OCI-LY7 (cell line): ENCODE measurements at regions not wholly inside any gene's neighbourhood (a gene's known extent, or its start where the extent isn't known, plus 50 kb on each side); places are given as distances from the start of the nearest gene placed in this dataset.

Experiments used
- EZH2phosphoT487 ChIP-seq: fragments of 200-600 bp; sonication (generic); IDR thresholded peaks from 2 replicates; pipeline ENCODE4 v1.6.1; 2018; ENCODE audit warnings: low read depth, borderline replicate concordance, mild to moderate bottlenecking, mixed run types, antibody characterized with exemption, low read length, moderate library complexity, mixed read lengths
- TF ChIP-seq, protein P1 (sequence below): fragments of 200-600 bp; sonication (generic); conservative IDR thresholded peaks from 2 replicates; pipeline ENCODE4 v1.5.1; 2014; ENCODE audit warnings: mild to moderate bottlenecking, antibody characterized with exemption, low read length, moderate library complexity, mixed read lengths

DNA sequence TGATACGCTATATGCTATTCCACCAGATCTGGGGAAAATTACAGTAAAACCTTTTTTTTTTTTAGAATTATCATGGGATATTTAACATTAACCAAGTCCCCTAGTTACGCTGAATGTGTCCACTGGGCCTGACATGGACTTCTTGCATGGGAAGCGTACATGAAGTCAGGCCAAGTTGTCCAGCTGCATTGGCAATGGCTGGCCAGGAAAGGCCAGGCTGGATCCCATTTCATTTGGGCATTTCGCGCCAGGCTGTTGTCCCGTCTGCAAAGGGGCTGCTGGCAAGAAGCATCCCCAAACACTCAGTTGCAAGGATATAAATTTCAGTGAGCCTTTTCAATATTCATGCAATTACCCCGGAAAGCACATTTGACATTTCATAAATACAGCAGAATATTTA lies 933.3 kb downstream of the GRID1 start:
- TF ChIP-seq, protein P1, sequence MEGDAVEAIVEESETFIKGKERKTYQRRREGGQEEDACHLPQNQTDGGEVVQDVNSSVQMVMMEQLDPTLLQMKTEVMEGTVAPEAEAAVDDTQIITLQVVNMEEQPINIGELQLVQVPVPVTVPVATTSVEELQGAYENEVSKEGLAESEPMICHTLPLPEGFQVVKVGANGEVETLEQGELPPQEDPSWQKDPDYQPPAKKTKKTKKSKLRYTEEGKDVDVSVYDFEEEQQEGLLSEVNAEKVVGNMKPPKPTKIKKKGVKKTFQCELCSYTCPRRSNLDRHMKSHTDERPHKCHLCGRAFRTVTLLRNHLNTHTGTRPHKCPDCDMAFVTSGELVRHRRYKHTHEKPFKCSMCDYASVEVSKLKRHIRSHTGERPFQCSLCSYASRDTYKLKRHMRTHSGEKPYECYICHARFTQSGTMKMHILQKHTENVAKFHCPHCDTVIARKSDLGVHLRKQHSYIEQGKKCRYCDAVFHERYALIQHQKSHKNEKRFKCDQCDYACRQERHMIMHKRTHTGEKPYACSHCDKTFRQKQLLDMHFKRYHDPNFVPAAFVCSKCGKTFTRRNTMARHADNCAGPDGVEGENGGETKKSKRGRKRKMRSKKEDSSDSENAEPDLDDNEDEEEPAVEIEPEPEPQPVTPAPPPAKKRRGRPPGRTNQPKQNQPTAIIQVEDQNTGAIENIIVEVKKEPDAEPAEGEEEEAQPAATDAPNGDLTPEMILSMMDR = no peak
- no peak for TF ChIP-seq EZH2phosphoT487
